ENCODE measurements at regions not wholly inside any gene's neighbourhood (a gene's known extent, or its start where the extent isn't known, plus 50 kb on each side); places are given as distances from the start of the nearest gene placed in this dataset.
"Not testable (repeated sequence)": the region's sequence is repeated elsewhere in the genome, so short reads cannot be mapped to it uniquely, and the experiment has no call there.

DNA sequence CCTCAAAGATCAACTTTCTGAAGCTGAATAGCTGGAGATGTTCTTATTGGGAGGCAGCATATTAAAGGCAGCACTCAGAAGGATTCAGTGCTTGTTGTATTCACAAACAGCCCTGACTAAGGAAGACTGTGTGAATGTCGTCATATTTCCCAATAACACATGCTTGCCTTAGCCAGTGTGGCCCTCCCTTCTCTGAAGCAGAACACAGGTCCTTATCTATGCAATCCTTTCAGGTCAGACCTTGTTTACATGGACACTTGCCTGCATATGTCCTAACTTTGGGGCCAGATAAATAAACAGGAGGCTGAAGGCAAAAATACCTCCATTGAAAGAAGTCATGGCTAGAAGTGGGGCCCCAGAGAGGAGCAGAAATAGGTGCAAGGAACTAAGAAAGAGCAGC is 97.2 kb downstream of the SLC4A3 start:
- no peak for DNase-seq (ENCODE audit: extremely low read depth in 1 of 2, low read depth in 1 of 2)

- DNase-seq (ENCODE audit: extremely low read depth in 1 of 2, low read depth in 1 of 2): no peak
Observed at GRCh38 chr2:219726916-219727315, 99.5 kb downstream of the SLC4A3 start.

DNA sequence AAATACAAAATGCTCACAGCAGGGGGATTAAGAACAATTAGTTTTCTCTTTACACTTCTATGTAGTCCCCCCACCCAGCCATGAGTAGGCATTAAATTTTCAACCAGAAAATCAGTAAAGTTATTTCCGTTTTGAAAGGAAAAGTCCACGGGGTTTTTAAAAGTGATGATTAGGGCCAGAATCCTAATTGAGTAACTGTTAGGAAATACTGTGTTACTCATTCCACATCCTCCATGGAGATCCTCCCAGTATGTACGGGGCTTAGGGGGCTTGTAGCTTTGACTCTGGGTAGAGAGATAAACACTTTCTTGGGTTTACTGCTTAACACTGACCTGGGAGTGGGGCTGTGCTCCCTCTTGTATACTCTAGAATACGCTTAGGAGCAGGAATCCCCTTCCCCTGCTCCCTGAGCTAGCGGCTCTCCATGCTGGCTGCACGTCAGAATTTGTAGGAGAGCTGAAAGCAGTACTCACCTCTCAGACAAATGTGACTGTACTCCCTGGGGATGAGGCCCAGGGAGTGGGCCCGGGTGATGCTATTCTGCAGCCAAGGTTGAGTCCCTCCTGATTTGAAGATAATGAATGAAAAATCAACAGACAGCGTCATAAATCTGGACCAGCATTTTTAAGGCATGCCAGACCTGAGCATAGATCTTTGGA is 100.5 kb downstream of the SLC4A3 start:
- DNase-seq (ENCODE audit: extremely low read depth in 1 of 2, low read depth in 1 of 2): no peak

DNA sequence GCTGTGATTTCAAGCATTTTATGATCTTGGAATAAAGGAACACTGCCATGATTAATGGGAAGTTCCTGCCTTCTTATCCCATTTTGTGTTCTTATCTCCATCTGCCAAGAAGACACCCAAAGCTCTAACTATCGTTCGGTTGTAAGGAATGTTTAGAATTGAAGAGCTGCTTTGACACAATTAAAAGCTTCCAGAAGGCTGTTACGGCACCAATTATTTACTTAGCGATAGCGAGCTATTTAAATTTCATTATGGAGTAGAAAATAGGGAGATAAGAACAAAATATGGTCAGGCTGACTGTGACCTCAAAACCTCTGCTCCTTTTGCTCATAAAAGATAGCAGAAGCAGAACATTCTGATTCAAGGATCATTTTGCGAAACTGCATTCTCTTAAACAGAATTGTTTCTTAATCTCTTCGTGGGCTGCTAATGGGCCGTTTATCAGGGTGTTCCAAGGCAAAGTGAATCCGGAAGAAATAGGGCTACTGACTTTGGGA is 101.6 kb downstream of the SLC4A3 start:
- DNase-seq (ENCODE audit: extremely low read depth in 1 of 2, low read depth in 1 of 2): no peak

DNA sequence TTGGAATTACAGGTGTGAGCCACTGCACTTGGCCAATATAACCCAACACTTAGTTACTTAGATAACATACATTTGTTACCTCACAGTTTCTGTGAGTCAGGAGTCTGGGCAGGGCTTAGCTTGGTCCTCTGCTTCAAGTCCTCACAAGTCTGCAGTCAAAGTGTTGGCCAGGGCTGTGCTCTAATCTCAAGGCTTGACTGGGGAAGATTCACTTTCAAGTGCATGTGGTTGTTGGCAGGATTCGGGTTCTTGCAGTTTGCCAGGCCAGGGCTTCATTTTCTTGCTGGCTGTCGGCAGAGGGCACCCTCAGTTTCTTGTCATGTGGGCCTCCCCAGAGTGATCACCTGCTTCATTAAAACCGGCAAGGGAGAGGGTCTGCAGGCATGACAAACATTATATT is 103.7 kb downstream of the SLC4A3 start:
- DNase-seq (ENCODE audit: extremely low read depth in 1 of 2, low read depth in 1 of 2): no peak

DNA sequence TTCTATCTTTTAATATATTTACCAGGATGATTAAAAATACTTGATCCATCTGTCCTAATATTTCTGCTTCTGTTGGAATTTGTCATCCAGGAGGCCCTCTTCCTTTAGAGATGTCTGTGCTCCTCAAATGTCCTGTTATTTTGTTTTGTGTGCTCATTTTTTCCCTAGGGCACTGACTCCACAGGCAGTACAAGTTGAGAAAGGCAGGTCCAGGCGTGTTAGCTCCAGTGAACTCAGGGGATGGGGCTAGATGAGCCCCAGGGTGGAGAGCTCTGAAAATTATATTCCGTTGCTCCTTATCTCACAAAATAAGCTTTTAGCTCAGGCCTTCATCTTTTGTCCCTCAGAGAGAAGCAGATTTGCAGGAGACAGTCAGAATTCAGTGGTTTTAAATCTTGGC is 105.7 kb downstream of the SLC4A3 start:
- no peak for DNase-seq (ENCODE audit: extremely low read depth in 1 of 2, low read depth in 1 of 2)

GRCh38 chr2:219733746-219734145 is 106.3 kb downstream of the SLC4A3 start:
- no peak for DNase-seq (ENCODE audit: extremely low read depth in 1 of 2, low read depth in 1 of 2)

DNA sequence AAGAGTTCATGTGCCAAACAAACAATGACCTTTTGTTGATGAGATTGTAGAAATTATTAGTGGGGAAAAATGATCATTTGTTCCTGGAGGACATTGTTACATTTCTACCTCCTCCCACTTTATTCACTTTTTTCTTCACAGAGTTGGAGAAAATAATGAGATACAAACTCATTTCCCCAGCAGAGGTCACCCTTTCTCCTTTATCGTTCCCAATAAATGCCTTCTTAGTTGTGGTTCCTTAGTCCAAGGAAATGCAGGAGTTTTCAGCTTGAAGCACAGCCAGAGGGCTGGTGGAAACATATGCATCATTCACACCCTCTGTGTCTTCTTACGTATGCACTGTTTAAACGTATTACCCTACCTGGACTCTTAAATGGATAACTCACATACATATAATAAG is 108.8 kb downstream of the SLC4A3 start:
- no peak for DNase-seq (ENCODE audit: extremely low read depth in 1 of 2, low read depth in 1 of 2)

DNA sequence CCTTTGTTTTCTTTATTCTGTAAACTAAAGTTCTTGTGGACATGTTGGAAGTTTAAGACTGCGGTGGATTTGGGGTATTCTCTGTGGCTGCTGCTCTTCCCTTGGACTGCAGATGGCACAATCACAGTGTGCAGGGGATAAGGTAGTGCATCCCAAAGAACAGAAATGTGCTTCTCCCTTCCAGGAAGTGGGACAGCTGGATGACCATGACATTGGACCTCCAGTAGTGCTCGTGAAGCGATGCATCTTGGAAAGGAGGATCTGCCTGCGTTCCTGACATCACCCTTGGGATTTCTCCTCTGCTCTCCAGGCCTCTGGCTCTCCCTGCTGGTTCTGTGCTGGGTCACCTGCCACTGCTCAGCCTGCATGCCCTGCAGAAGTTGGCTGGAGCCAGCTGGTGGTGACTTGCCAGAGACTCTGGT is 109.9 kb downstream of the SLC4A3 start:
- no peak for DNase-seq (ENCODE audit: extremely low read depth in 1 of 2, low read depth in 1 of 2)

- DNase-seq (ENCODE audit: extremely low read depth in 1 of 2, low read depth in 1 of 2): no peak
Observed at GRCh38 chr2:219739066-219739465, 111.6 kb downstream of the SLC4A3 start.

GRCh38 chr2:219739866-219740440 is 112.5 kb downstream of the SLC4A3 start:
- DNase-seq (ENCODE audit: extremely low read depth in 1 of 2, low read depth in 1 of 2): no peak

DNA sequence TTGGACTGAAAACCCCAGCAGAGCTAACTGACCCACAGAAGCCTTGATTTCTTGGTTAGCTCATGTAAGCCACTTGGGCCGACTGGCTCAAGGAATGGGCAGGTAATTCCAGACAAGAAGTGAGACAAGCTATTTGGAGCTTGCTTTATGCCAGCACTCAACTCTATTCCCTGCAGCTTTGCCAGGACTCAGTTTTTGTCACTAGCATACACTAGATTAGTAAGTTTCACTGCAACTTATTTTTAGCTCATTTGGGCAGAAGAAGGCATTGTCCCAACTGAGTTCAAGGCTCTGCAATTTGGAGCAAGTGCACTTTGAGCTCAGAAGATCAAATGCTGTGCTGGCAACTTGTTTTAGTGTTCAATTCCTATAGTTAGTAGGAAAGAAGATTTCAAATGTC is 116.1 kb downstream of the SLC4A3 start:
- no peak for DNase-seq (ENCODE audit: extremely low read depth in 1 of 2, low read depth in 1 of 2)

DNA sequence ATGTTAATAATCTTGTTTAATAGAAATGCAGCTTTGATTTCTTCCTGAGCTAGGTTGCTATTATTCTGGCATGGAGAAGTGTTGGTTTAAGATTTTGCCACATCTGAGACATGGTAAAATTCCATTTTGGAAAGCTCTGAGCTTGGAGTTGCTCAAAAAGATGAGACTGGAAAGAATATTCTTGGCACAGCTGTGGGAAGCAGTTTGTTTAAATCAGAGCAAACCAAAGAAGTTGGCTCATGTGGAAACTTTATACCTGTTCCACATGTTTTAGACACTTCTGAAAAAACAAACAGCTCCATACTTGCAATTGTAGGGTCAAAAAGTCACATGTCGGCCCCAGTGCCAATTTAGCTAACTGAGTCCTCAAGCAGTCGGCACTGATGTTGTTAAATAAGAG is 116.6 kb downstream of the SLC4A3 start:
- DNase-seq (ENCODE audit: extremely low read depth in 1 of 2, low read depth in 1 of 2): no peak

GRCh38 chr2:219744600-219744999 is 117.2 kb downstream of the SLC4A3 start:
- DNase-seq (ENCODE audit: extremely low read depth in 1 of 2, low read depth in 1 of 2): no peak

- DNase-seq (ENCODE audit: extremely low read depth in 1 of 2, low read depth in 1 of 2): no peak
Observed at GRCh38 chr2:219747637-219748036, 120.2 kb downstream of the SLC4A3 start.

- DNase-seq (ENCODE audit: extremely low read depth in 1 of 2, low read depth in 1 of 2): no peak
Observed at GRCh38 chr2:219748671-219749570, 121.5 kb downstream of the SLC4A3 start.

GRCh38 chr2:219751121-219751520 is 123.7 kb downstream of the SLC4A3 start:
- DNase-seq (ENCODE audit: extremely low read depth in 1 of 2, low read depth in 1 of 2): not testable (repeated sequence)

GRCh38 chr2:219752726-219753125 is 125.3 kb downstream of the SLC4A3 start:
- no peak for DNase-seq (ENCODE audit: extremely low read depth in 1 of 2, low read depth in 1 of 2)

DNA sequence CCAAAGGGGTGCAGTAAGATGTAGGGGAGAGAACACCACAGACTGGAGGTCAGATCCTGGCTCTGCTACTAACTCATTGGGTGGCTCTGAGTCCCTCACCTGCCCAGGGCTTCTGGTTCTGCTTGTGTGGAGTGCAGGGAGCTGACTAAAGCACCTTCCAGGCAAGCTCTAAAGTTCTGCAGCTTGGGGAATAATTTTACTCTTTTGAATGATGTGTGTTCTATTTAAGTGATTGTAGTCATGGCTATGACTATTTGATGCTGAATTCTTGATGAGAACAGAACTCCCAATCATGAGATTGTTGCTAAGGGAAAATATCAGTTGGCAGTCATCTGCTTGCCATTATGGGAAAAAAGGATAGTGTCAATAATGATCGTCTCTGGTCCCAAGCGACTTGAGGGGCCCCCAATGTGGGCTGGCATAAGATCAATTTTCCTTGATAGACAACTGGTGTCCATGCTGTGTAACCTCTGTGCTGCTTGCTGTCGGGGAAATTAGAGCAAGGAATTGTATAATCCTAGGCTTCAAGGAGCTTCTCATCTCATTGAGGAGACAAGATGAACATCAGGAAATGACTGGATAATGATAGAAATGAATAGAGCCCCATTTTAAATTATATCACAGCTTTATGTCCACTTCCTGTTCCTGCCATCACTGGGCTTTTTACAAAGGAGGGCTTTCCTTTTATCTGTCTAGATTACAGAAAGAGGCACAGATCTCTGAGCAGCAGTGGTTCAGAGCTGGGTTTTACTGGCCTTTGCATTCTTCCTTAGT is 131.7 kb downstream of the SLC4A3 start:
- DNase-seq (ENCODE audit: extremely low read depth in 1 of 2, low read depth in 1 of 2): no peak

- no peak for DNase-seq (ENCODE audit: extremely low read depth in 1 of 2, low read depth in 1 of 2)
Observed at GRCh38 chr2:219759801-219760200, 132.4 kb downstream of the SLC4A3 start.
